Progenitor cell of endocrine pancreas (in vitro differentiated cells): ENCODE measurements at regions not wholly inside any gene's neighbourhood (a gene's known extent, or its start where the extent isn't known, plus 50 kb on each side); places are given as distances from the start of the nearest gene placed in this dataset.
A peak's percentile ranks its signal among the peaks of the same experiment; 100 is the strongest.

ENCODE experiments used
- DNase-seq: peaks from one replicate; pipeline ENCODE4 v3.0.0; 2021; ENCODE audit warnings: low spot score; ENCODE audit not compliant: unreplicated experiment
- H3K27ac Mint-ChIP-seq: 2 replicates; pipeline ENCODE4 v1.8.0; 2021; ENCODE audit warnings: mild to moderate bottlenecking, moderate library complexity, mixed read lengths
- H3K27me3 Mint-ChIP-seq: 2 replicates; pipeline ENCODE4 v1.8.0; 2021; ENCODE audit warnings: mixed read lengths
- H3K36me3 Mint-ChIP-seq: 2 replicates; pipeline ENCODE4 v1.8.0; 2022; ENCODE audit warnings: mixed read lengths; ENCODE audit not compliant: insufficient read depth
- H3K4me1 Mint-ChIP-seq: 2 replicates; pipeline ENCODE4 v1.8.0; 2021; ENCODE audit warnings: low read depth, mixed read lengths
- H3K4me3 Mint-ChIP-seq: 2 replicates; pipeline ENCODE4 v1.8.0; 2021; ENCODE audit warnings: low read depth, mild to moderate bottlenecking, moderate library complexity, mixed read lengths
- H3K9me3 Mint-ChIP-seq: 2 replicates; pipeline ENCODE4 v1.8.0; 2021; ENCODE audit warnings: low read depth, mixed read lengths
- CTCF ChIP-seq: fragments of 200-600 bp; sonication (generic); IDR thresholded peaks from one replicate; pipeline ENCODE4 v1.5.0; 2021; ENCODE audit warnings: antibody characterized with exemption, mild to moderate bottlenecking; ENCODE audit not compliant: unreplicated experiment

- no peak overlapping the region for H3K27ac Mint-ChIP-seq
- H3K27me3 Mint-ChIP-seq = no peaks in the 10 kb centered on the region
- H3K9me3 Mint-ChIP-seq = no peaks in the 10 kb centered on the region
- H3K4me1 Mint-ChIP-seq = peaks cover 2% of the 10 kb centered on the region
- no peak for TF ChIP-seq CTCF
- peaks cover 5% of the 10 kb centered on the region for H3K36me3 Mint-ChIP-seq
- no peak for DNase-seq
- H3K4me3 Mint-ChIP-seq = no peak overlapping the region
Observed at GRCh38 chr3:124266487-124266886, 274.6 kb upstream of the ROPN1 start.

GRCh38 chr3:124267406-124267805 lies 275.5 kb upstream of the ROPN1 start:
- no peak for DNase-seq
- no peak for TF ChIP-seq CTCF
- no peaks in the 10 kb centered on the region for H3K4me1 Mint-ChIP-seq
- no peak overlapping the region for H3K4me3 Mint-ChIP-seq
- H3K27ac Mint-ChIP-seq = no peak overlapping the region
- peaks cover 5% of the 10 kb centered on the region for H3K36me3 Mint-ChIP-seq
- H3K27me3 Mint-ChIP-seq = no peaks in the 10 kb centered on the region
- H3K9me3 Mint-ChIP-seq = no peaks in the 10 kb centered on the region

- H3K4me1 Mint-ChIP-seq = no peaks in the 10 kb centered on the region
- no peak overlapping the region for H3K27ac Mint-ChIP-seq
- no peak overlapping the region for H3K4me3 Mint-ChIP-seq
- H3K27me3 Mint-ChIP-seq = no peaks in the 10 kb centered on the region
- DNase-seq = no peak
- H3K9me3 Mint-ChIP-seq = no peaks in the 10 kb centered on the region
- H3K36me3 Mint-ChIP-seq = peaks cover 5% of the 10 kb centered on the region
- no peak for TF ChIP-seq CTCF
Observed at GRCh38 chr3:124268355-124268754, 276.4 kb upstream of the ROPN1 start.

GRCh38 chr3:124269619-124270018 lies 277.7 kb upstream of the ROPN1 start:
- Mint-ChIP-seq H3K9me3 (no peaks in the 10 kb centered on the region), H3K27ac (no peak overlapping the region), H3K4me3 (no peak overlapping the region), H3K27me3 (no peaks in the 10 kb centered on the region), H3K36me3 (peaks cover 2% of the 10 kb centered on the region), H3K4me1 (no peaks in the 10 kb centered on the region)
- DNase-seq = no peak
- TF ChIP-seq CTCF = no peak

- H3K27me3 Mint-ChIP-seq = no peaks in the 10 kb centered on the region
- H3K27ac Mint-ChIP-seq = peak overlapping the region; percentile 5
Observed at GRCh38 chr3:124272605-124273151, 280.8 kb upstream of the ROPN1 start.

More at GRCh38 chr3:124272605-124273151, 280.8 kb upstream of the ROPN1 start:
- no peak for TF ChIP-seq CTCF
- Mint-ChIP-seq H3K4me1 (peaks cover 3% of the 10 kb centered on the region), H3K36me3 (peaks cover 1% of the 10 kb centered on the region), H3K9me3 (no peaks in the 10 kb centered on the region), H3K4me3 (no peak overlapping the region)
- no peak for DNase-seq
